ENCODE measurements at regions not wholly inside any gene's neighbourhood (a gene's known extent, or its start where the extent isn't known, plus 50 kb on each side); places are given as distances from the start of the nearest gene placed in this dataset.

GRCh38 chr1:220983877-220984635 is 104.8 kb downstream of the HLX start:
- no peak for DNase-seq

GRCh38 chr1:220990427-220991339 is 111.4 kb downstream of the HLX start:
- no peak for DNase-seq

GRCh38 chr1:220991506-220991905 is 112.3 kb downstream of the HLX start:
- no peak for DNase-seq

- no peak for DNase-seq
Observed at GRCh38 chr1:220991959-220992704, 112.9 kb downstream of the HLX start.

- DNase-seq: no peak
Observed at GRCh38 chr1:220992705-220993052, 113.4 kb downstream of the HLX start.

- no peak for DNase-seq
Observed at GRCh38 chr1:220994671-220995070, 115.4 kb downstream of the HLX start.

GRCh38 chr1:220997791-220998190 is 118.5 kb downstream of the HLX start:
- no peak for DNase-seq

GRCh38 chr1:220999872-221000863 is 120.9 kb downstream of the HLX start:
- DNase-seq: no peak

- DNase-seq: no peak
Observed at GRCh38 chr1:221001167-221001566, 121.9 kb downstream of the HLX start.

GRCh38 chr1:221002601-221003000 is 123.4 kb downstream of the HLX start:
- no peak for DNase-seq

- DNase-seq: no peak
Observed at GRCh38 chr1:221011145-221011544, 131.9 kb downstream of the HLX start.

GRCh38 chr1:221012120-221012519 is 132.9 kb downstream of the HLX start:
- no peak for DNase-seq

- no peak for DNase-seq
Observed at GRCh38 chr1:221013691-221014660, 134.7 kb downstream of the HLX start.

- DNase-seq: no peak
Observed at GRCh38 chr1:221015159-221015790, 136.0 kb downstream of the HLX start.

- no peak for DNase-seq
Observed at GRCh38 chr1:221016751-221017150, 137.5 kb downstream of the HLX start.

- no peak for DNase-seq
Observed at GRCh38 chr1:221018414-221018813, 139.2 kb downstream of the HLX start.

- DNase-seq: no peak
Observed at GRCh38 chr1:221022331-221022730, 143.1 kb downstream of the HLX start.

- no peak for DNase-seq
Observed at GRCh38 chr1:221023482-221023881, 144.2 kb downstream of the HLX start.

GRCh38 chr1:221025501-221025900 is 146.3 kb downstream of the HLX start:
- DNase-seq: no peak

GRCh38 chr1:221025956-221026355 is 146.7 kb downstream of the HLX start:
- DNase-seq: no peak

All from stimulated activated CD8-positive, alpha-beta memory T cell treated with anti-CD3 and anti-CD28 coated beads, Interleukin-4, amount 100 ng/mL, for 48 hours (primary cell).